GM23338 (cell line): ENCODE measurements at regions not wholly inside any gene's neighbourhood (a gene's known extent, or its start where the extent isn't known, plus 50 kb on each side); places are given as distances from the start of the nearest gene placed in this dataset.

Experiments used
- ATAC-seq: fragments of 200-7000 bp; cut with Tn5 transposase; 3 replicates; pipeline ENCODE4 v1.9.1; 2020
- DNase-seq: peaks from one replicate; pipeline ENCODE4 v3.0.0-alpha.2; 2015; ENCODE audit warnings: low spot score
- H2AFZ ChIP-seq: fragments of 200-600 bp; sonication (generic); 2 replicates; pipeline ENCODE4 v1.8.0; 2016; ENCODE audit warnings: antibody characterized with exemption, mild to moderate bottlenecking, moderate library complexity
- H3F3A ChIP-seq: fragments of 200-600 bp; sonication (generic); replicated peaks from 2 replicates; pipeline ENCODE4 v1.8.0; 2017; ENCODE audit warnings: antibody characterized with exemption, mixed run types, low read depth
- H3K27ac ChIP-seq: fragments of 200-600 bp; sonication (generic); 2 replicates; pipeline ENCODE4 v1.6.1; 2016; ENCODE audit warnings: low read depth
- H3K27me3 ChIP-seq: fragments of 200-600 bp; sonication (generic); 2 replicates; pipeline ENCODE4 v1.8.0; 2016; ENCODE audit warnings: mild to moderate bottlenecking, mixed run types, moderate library complexity; ENCODE audit not compliant: insufficient read depth
- H3K36me3 ChIP-seq: fragments of 200-600 bp; sonication (generic); 2 replicates; pipeline ENCODE4 v1.8.0; 2016; ENCODE audit warnings: mild to moderate bottlenecking; ENCODE audit not compliant: insufficient read depth
- H3K4me1 ChIP-seq: fragments of 200-600 bp; sonication (generic); 2 replicates; pipeline ENCODE4 v1.8.0; 2016; ENCODE audit warnings: mild to moderate bottlenecking, moderate library complexity; ENCODE audit not compliant: insufficient read depth
- H3K4me2 ChIP-seq: fragments of 200-600 bp; sonication (generic); 2 replicates; pipeline ENCODE4 v1.7.1; 2017; ENCODE audit warnings: mixed run types
- H3K4me3 ChIP-seq: fragments of 200-600 bp; sonication (generic); 2 replicates; pipeline ENCODE4 v1.6.1; 2016; ENCODE audit warnings: mixed run types
- H3K79me2 ChIP-seq: fragments of 200-600 bp; sonication (generic); replicated peaks from 2 replicates; pipeline ENCODE4 v1.8.0; 2017; ENCODE audit warnings: mild to moderate bottlenecking; ENCODE audit not compliant: insufficient read depth
- H3K9me2 ChIP-seq: fragments of 200-600 bp; sonication (generic); 2 replicates; pipeline ENCODE4 v1.8.0; 2017; ENCODE audit not compliant: insufficient read depth
- H4K20me1 ChIP-seq: fragments of 200-600 bp; sonication (generic); replicated peaks from 2 replicates; pipeline ENCODE4 v1.8.0; 2017; ENCODE audit warnings: mild to moderate bottlenecking; ENCODE audit not compliant: insufficient read depth
- H3K27ac Mint-ChIP-seq: 2 replicates; pipeline ENCODE4 v1.8.0; 2020; ENCODE audit warnings: inconsistent platforms, mild to moderate bottlenecking, moderate library complexity, mixed read lengths
- H3K27me3 Mint-ChIP-seq: 3 replicates; pipeline ENCODE4 v1.8.0; 2022; ENCODE audit warnings: low read depth, mild to moderate bottlenecking, moderate library complexity, mixed read lengths, inconsistent platforms; ENCODE audit not compliant: insufficient read depth, poor library complexity
- H3K36me3 Mint-ChIP-seq: 3 replicates; pipeline ENCODE4 v1.8.0; 2021; ENCODE audit warnings: low read depth, mild to moderate bottlenecking, inconsistent platforms, moderate library complexity, mixed read lengths
- H3K4me1 Mint-ChIP-seq: 3 replicates; pipeline ENCODE4 v1.8.0; 2020; ENCODE audit warnings: mild to moderate bottlenecking, inconsistent platforms, mixed read lengths
- H3K4me3 Mint-ChIP-seq: 3 replicates; pipeline ENCODE4 v1.8.0; 2021; ENCODE audit warnings: moderate library complexity, mild to moderate bottlenecking, inconsistent platforms, mixed read lengths
- H3K9me3 Mint-ChIP-seq: 3 replicates; pipeline ENCODE4 v1.8.0; 2020; ENCODE audit warnings: moderate library complexity, mild to moderate bottlenecking, inconsistent platforms, mixed read lengths
- CREB1 ChIP-seq: fragments of 250-450 bp; sonication (Bioruptor Pico); IDR thresholded peaks from 2 replicates; pipeline ENCODE4 v1.5.0; 2020; ENCODE audit warnings: low read depth, mild to moderate bottlenecking, moderate library complexity
- CTCF ChIP-seq, 2 experiments: fragments of 200-600 bp in 1 of 2; sonication (generic) in 1 of 2; conservative IDR thresholded peaks; 2 replicates each; pipeline versions ENCODE4 v1.5.1 to v1.6.1; 2016 to 2017; ENCODE audit warnings: antibody characterized with exemption in 2 of 2, low read depth in 2 of 2, mild to moderate bottlenecking in 2 of 2, moderate library complexity in 1 of 2
- ETS1 ChIP-seq: IDR thresholded peaks from 2 replicates; pipeline ENCODE4 v1.6.1; 2016; ENCODE audit warnings: antibody characterized with exemption
- EZH2 ChIP-seq: fragments of 200-600 bp; sonication (generic); IDR thresholded peaks from one replicate; pipeline ENCODE4 v1.8.0; 2017; ENCODE audit warnings: antibody characterized with exemption, mild to moderate bottlenecking, low read depth; ENCODE audit not compliant: unreplicated experiment
- EZH2phosphoT487 ChIP-seq: fragments of 200-600 bp; sonication (generic); IDR thresholded peaks from one replicate; pipeline ENCODE4 v1.8.1; 2018; ENCODE audit warnings: antibody characterized with exemption; ENCODE audit not compliant: unreplicated experiment
- JUNB ChIP-seq: IDR thresholded peaks from one replicate; pipeline ENCODE4 v1.6.1; 2016; ENCODE audit warnings: antibody characterized with exemption; ENCODE audit not compliant: unreplicated experiment
- NANOG ChIP-seq: IDR thresholded peaks from 2 replicates; pipeline ENCODE4 v1.6.1; 2016; ENCODE audit warnings: antibody characterized with exemption, borderline replicate concordance
- POLR2AphosphoS5 ChIP-seq: IDR thresholded peaks from 2 replicates; pipeline ENCODE4 v1.6.1; 2016; ENCODE audit warnings: antibody characterized with exemption, low read depth
- REST ChIP-seq: IDR thresholded peaks from one replicate; pipeline ENCODE4 v1.6.1; 2018; ENCODE audit warnings: antibody characterized with exemption; ENCODE audit not compliant: unreplicated experiment
- STAT1 ChIP-seq: IDR thresholded peaks from one replicate; pipeline ENCODE4 v1.6.1; 2016; ENCODE audit warnings: antibody characterized with exemption; ENCODE audit not compliant: unreplicated experiment
- ZNF114 ChIP-seq: fragments of 250-450 bp; sonication (Bioruptor Pico); IDR thresholded peaks from 2 replicates; pipeline ENCODE4 v1.5.0; 2020; ENCODE audit warnings: mild to moderate bottlenecking, moderate library complexity
- ZNF331 ChIP-seq: fragments of 250-450 bp; sonication (Bioruptor Pico); IDR thresholded peaks from 2 replicates; pipeline ENCODE4 v1.5.0; 2020; ENCODE audit warnings: low read depth, mild to moderate bottlenecking, moderate library complexity
- ZNF462 ChIP-seq: fragments of 250-450 bp; sonication (Bioruptor Pico); IDR thresholded peaks from 2 replicates; pipeline ENCODE4 v1.5.0; 2020; ENCODE audit warnings: mild to moderate bottlenecking, moderate library complexity

GRCh38 chr2:222776792-222777191 is 84.0 kb upstream of the ACSL3 start:
- ATAC-seq (no peak), DNase-seq (no peak)
- peaks cover 3% of the 10 kb centered on the region; the same call in 2 of the 3 replicates for H3K4me1 Mint-ChIP-seq
- H3K9me2 ChIP-seq = no peaks in the 10 kb centered on the region; the same call in 1 of the 2 replicates
- H3F3A ChIP-seq = no peaks in the 10 kb centered on the region
- H4K20me1 ChIP-seq = no peaks in the 10 kb centered on the region
- no peak overlapping the region for H3K27ac Mint-ChIP-seq
- no peaks in the 10 kb centered on the region for H3K4me1 ChIP-seq
- H3K4me3 ChIP-seq = no peak overlapping the region
- no peak overlapping the region for H3K4me2 ChIP-seq
- H3K79me2 ChIP-seq = no peaks in the 10 kb centered on the region
- H3K27ac ChIP-seq = no peak overlapping the region
- H2AFZ ChIP-seq = no peak overlapping the region
- H3K9me3 Mint-ChIP-seq = no peaks in the 10 kb centered on the region
- H3K27me3 ChIP-seq = no peaks in the 10 kb centered on the region
- no peaks in the 10 kb centered on the region for H3K27me3 Mint-ChIP-seq
- no peak overlapping the region for H3K4me3 Mint-ChIP-seq
- H3K36me3 Mint-ChIP-seq = no peaks in the 10 kb centered on the region
- TF ChIP-seq STAT1 (no peak), EZH2 (no peak), ZNF114 (no peak), POLR2AphosphoS5 (no peak), EZH2phosphoT487 (no peak), ZNF331 (CRISPR knock-in tag) (no peak), JUNB (no peak), CTCF (conservative IDR thresholded peaks at IDR 0.05; ENCODE audit: low read depth in 2 of 2) (no peak), NANOG (no peak), CREB1 (CRISPR knock-in tag) (no peak), ETS1 (no peak), ZNF462 (CRISPR knock-in tag) (no peak), REST (no peak)
- no peaks in the 10 kb centered on the region for H3K36me3 ChIP-seq
